ENCODE measurements at regions not wholly inside any gene's neighbourhood (a gene's known extent, or its start where the extent isn't known, plus 50 kb on each side); places are given as distances from the start of the nearest gene placed in this dataset.

DNA sequence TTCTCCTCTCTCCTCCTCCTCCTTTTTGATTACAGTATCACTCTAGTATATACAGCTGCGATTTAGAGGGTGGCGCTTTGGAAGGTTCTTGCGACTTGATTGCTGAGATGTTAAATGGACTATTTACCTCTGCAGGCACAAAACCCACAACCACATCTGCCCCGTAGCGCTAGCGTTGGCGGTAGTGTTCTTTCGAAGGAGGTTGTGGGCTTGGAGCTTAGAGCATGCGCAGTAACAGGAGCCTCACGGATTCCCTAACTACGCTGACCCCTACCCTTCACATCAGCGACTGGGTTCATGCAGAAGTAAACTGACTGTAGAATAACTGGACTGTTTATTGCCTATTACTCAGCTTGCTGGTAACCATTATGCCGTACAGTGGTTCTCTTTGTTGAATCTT lies 58.0 kb downstream of the CGGBP1 start:
- DNase-seq = peak; percentile 44
- H3K27ac Mint-ChIP-seq (ENCODE audit: unreplicated experiment) = no peak overlapping the region
- no peaks in the 10 kb centered on the region for H3K27me3 Mint-ChIP-seq (ENCODE audit: unreplicated experiment)
- TF ChIP-seq, protein P1, sequence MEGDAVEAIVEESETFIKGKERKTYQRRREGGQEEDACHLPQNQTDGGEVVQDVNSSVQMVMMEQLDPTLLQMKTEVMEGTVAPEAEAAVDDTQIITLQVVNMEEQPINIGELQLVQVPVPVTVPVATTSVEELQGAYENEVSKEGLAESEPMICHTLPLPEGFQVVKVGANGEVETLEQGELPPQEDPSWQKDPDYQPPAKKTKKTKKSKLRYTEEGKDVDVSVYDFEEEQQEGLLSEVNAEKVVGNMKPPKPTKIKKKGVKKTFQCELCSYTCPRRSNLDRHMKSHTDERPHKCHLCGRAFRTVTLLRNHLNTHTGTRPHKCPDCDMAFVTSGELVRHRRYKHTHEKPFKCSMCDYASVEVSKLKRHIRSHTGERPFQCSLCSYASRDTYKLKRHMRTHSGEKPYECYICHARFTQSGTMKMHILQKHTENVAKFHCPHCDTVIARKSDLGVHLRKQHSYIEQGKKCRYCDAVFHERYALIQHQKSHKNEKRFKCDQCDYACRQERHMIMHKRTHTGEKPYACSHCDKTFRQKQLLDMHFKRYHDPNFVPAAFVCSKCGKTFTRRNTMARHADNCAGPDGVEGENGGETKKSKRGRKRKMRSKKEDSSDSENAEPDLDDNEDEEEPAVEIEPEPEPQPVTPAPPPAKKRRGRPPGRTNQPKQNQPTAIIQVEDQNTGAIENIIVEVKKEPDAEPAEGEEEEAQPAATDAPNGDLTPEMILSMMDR (IDR thresholded peaks at IDR 0.05; ENCODE audit: unreplicated experiment) = no peak
- no peaks in the 10 kb centered on the region for H3K9me3 Mint-ChIP-seq (ENCODE audit: low read depth, unreplicated experiment)
- H3K4me3 Mint-ChIP-seq (ENCODE audit: low read depth, unreplicated experiment) = peak overlapping the region; percentile 48
- intact Hi-C loops (cut with micrococcal nuclease; ENCODE audit: unreplicated experiment) = loop anchor here (5.0 to 10.0 kb wide), 2 partner anchors 916 to 1229 kb away; no protein-coding TSS in a partner anchor
- H3K4me1 Mint-ChIP-seq (ENCODE audit: low read depth, unreplicated experiment) = peaks cover 21% of the 10 kb centered on the region
- BruUV-seq (replicated peaks) = no TSS peak
- CTCF ChIA-PET = no interaction called here
- H3K36me3 Mint-ChIP-seq (ENCODE audit: insufficient read depth, unreplicated experiment) = no peaks in the 10 kb centered on the region

DNA sequence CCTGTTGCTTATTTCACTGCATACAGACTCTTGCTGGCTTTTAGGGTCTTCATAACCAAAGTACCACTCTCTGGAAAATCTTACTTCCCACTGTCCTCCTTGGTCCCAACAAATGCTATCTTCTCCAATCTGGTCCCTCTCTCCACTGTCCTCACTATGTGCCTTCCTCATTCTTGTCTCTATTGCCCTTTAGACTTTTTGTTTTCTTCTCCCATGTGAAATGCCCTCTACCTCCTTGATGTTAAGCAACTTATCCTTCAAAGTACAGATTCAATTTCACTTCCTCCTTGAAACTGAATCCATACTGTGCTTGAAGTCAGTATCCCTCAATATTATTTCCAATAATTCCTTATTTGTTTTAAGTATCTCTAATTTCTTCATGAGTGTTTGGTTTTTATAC lies 60.8 kb downstream of the CGGBP1 start:
- Mint-ChIP-seq H3K27ac (ENCODE audit: unreplicated experiment) (peak overlapping the region; percentile 2), H3K27me3 (ENCODE audit: unreplicated experiment) (no peaks in the 10 kb centered on the region), H3K9me3 (ENCODE audit: low read depth, unreplicated experiment) (no peaks in the 10 kb centered on the region), H3K4me3 (ENCODE audit: low read depth, unreplicated experiment) (no peak overlapping the region), H3K4me1 (ENCODE audit: low read depth, unreplicated experiment) (peaks cover 21% of the 10 kb centered on the region), H3K36me3 (ENCODE audit: insufficient read depth, unreplicated experiment) (no peaks in the 10 kb centered on the region)
- CTCF ChIA-PET = no interaction called here
- TF ChIP-seq, protein P1 (IDR thresholded peaks at IDR 0.05; ENCODE audit: unreplicated experiment) = no peak
- no TSS peak for BruUV-seq (replicated peaks)
- intact Hi-C loops (cut with micrococcal nuclease; ENCODE audit: unreplicated experiment) = loop anchor here (5.0 kb wide), 2 partner anchors 46 to 266 kb away; no protein-coding TSS in a partner anchor
- DNase-seq = no peak

DNA sequence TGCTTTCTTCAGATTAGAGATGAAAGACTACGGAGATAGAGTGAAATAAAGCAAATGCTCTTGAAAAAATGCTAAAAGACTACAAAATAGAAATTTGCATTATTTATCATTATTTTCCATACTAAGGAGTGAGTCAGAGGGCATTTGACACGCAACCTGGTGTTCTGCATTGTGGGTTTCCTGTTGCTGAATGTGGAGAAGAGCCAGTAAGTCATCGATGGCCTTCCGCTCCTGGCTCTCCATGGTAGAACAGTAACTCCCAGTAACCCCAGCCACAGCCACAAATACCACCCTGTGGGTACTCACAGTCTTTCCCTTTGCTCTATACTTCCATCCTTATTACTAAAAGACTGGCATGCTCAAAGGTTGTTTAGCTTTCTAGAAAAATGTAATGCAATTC lies 61.5 kb downstream of the CGGBP1 start:
- Mint-ChIP-seq H3K27me3 (ENCODE audit: unreplicated experiment) (no peaks in the 10 kb centered on the region), H3K36me3 (ENCODE audit: insufficient read depth, unreplicated experiment) (no peaks in the 10 kb centered on the region), H3K9me3 (ENCODE audit: low read depth, unreplicated experiment) (no peaks in the 10 kb centered on the region), H3K4me3 (ENCODE audit: low read depth, unreplicated experiment) (no peak overlapping the region), H3K27ac (ENCODE audit: unreplicated experiment) (peak overlapping the region; percentile 2), H3K4me1 (ENCODE audit: low read depth, unreplicated experiment) (peaks cover 21% of the 10 kb centered on the region)
- peak; percentile 60 for DNase-seq
- BruUV-seq (replicated peaks) = no TSS peak
- CTCF ChIA-PET = no interaction called here
- TF ChIP-seq, protein P1 (IDR thresholded peaks at IDR 0.05; ENCODE audit: unreplicated experiment) = no peak
- intact Hi-C loops (cut with micrococcal nuclease; ENCODE audit: unreplicated experiment) = loop anchor here (5.0 kb wide), 2 partner anchors 45 to 265 kb away; no protein-coding TSS in a partner anchor

DNA sequence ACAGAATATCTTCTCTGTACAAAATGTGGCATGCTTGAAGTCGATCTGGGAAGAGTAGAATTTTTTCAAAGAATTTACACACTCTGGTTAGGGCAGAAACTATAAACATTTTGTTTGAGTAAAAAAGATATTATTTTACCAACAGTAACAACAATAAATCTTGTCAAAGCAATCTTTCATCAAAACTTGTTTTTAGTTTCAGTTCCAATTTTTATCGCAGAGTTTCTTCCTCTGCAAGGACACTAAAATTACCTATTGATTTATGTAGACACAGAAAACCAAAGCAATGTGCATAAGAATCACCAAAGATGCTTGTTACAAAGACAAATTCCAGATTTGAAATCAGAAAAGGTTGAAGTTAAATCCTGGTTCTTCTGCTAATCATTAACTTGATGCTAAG lies 61.9 kb downstream of the CGGBP1 start:
- TF ChIP-seq, protein P1 (IDR thresholded peaks at IDR 0.05; ENCODE audit: unreplicated experiment) = no peak

More for the DNA sequence above, 61.9 kb downstream of the CGGBP1 start:
- no peak for DNase-seq
- H3K4me3 Mint-ChIP-seq (ENCODE audit: low read depth, unreplicated experiment) = no peak overlapping the region
- CTCF ChIA-PET = no interaction called here
- peaks cover 19% of the 10 kb centered on the region for H3K4me1 Mint-ChIP-seq (ENCODE audit: low read depth, unreplicated experiment)
- no peaks in the 10 kb centered on the region for H3K9me3 Mint-ChIP-seq (ENCODE audit: low read depth, unreplicated experiment)
- no peaks in the 10 kb centered on the region for H3K27me3 Mint-ChIP-seq (ENCODE audit: unreplicated experiment)
- H3K36me3 Mint-ChIP-seq (ENCODE audit: insufficient read depth, unreplicated experiment) = no peaks in the 10 kb centered on the region
- no TSS peak for BruUV-seq (replicated peaks)
- peak overlapping the region; percentile 2 for H3K27ac Mint-ChIP-seq (ENCODE audit: unreplicated experiment)
- intact Hi-C loops (cut with micrococcal nuclease; ENCODE audit: unreplicated experiment) = loop anchor here (5.0 kb wide), 2 partner anchors 45 to 265 kb away; no protein-coding TSS in a partner anchor

Measured in Calu3 (cell line).